Tibial nerve (tissue), 3 donors: ENCODE measurements at regions not wholly inside any gene's neighbourhood (a gene's known extent, or its start where the extent isn't known, plus 50 kb on each side); places are given as distances from the start of the nearest gene placed in this dataset.
"Not testable (repeated sequence)": the region's sequence is repeated elsewhere in the genome, so short reads cannot be mapped to it uniquely, and the experiment has no call there.

Experiments used
- CTCF ChIP-seq, 5 experiments: fragments of 200-600 bp in 3 of 5; fragments of 450-650 bp in 2 of 5; sonication (generic) in 3 of 5; IDR thresholded peaks; one replicate each; pipeline ENCODE4 v1.5.1; 2016 to 2019; ENCODE audit warnings: antibody characterized with exemption in 5 of 5, mild to moderate bottlenecking in 3 of 5, moderate library complexity in 2 of 5
- POLR2A ChIP-seq, 2 donors: fragments of 450-650 bp; IDR thresholded peaks; one replicate each; pipeline ENCODE4 v1.6.1; 2017; ENCODE audit warnings: antibody characterized with exemption in 2 of 2, mild to moderate bottlenecking in 2 of 2, moderate library complexity in 2 of 2

- TF ChIP-seq CTCF, POLR2A (IDR thresholded peaks at IDR 0.05): not testable (repeated sequence)
Observed at GRCh38 chr9:61330342-61331092, 140.7 kb downstream of the SPATA31A7 start.
